Jurkat, Clone E6-1 (cell line): ENCODE measurements at regions not wholly inside any gene's neighbourhood (a gene's known extent, or its start where the extent isn't known, plus 50 kb on each side); places are given as distances from the start of the nearest gene placed in this dataset.
A peak's percentile ranks its signal among the peaks of the same experiment; 100 is the strongest.
"Not testable (repeated sequence)": the region's sequence is repeated elsewhere in the genome, so short reads cannot be mapped to it uniquely, and the experiment has no call there.

Experiments
- DNase-seq: peaks from one replicate; pipeline ENCODE4 v3.0.0-alpha.2; 2011; ENCODE audit warnings: low read depth, low spot score
- H3K4me3 ChIP-seq: 2 replicates; pipeline ENCODE4 v1.5.1; 2011; ENCODE audit warnings: mild to moderate bottlenecking, low read length, control low read depth, moderate library complexity

DNA sequence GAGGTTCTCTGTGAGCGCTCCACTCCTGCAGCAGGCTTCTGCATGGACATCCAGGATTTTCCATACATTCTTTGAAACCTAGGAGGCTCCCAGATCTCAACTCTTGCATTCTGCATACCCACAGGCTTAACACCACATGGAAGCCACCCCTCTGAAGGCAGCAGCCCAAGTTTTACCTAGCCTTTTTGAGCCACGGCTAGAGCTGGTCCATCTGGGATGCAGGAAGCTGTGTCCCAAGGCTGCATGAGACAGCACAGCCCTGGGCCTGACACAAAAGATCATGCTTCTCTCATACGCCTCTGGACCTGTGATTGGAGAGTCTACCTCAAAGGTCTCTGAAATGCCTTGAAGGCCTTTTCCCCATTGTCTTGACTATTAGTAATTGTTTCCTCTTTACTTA lies 53.6 kb upstream of the RPRM start:
- no peak for DNase-seq
- no peak overlapping the region for H3K4me3 ChIP-seq

DNA sequence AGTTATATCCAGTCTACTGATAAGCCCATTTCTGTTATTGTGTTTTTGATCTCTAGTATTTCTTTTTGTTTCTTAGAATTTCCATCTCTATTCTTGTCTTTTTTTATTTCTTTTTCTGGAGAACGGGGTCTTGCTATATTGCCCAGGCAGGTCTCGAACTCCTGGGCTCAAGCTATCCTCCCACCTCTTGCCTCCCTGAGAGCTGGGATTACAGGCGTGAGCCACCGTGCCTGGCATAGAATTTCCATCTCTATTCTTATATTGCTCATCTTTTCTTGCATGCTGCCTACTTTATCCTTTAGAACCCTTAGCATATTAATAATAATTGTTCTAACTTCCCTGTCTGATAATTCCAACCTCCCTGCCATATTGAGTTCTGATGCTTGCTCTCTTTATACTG lies 55.2 kb upstream of the RPRM start:
- DNase-seq, H3K4me3 ChIP-seq: not testable (repeated sequence)

DNA sequence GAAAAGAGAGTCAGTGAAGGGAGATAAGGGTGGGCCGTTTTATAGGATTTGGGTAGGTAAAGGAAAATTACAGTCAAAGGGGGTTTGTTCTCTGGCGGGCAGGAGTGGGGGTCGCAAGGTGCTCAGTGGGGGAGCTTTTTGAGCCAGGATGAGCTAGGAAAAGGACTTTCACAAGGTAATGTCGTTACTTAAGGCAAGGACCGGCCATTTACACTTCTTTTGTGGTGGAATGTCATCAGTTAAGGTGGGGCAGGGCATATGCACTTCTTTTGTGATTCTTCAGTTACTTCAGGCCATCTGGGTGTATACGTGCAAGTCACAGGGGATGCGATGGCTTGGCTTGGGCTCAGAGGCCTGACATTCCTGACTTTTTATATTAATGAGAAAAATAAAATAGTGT lies 56.0 kb upstream of the RPRM start:
- not testable (repeated sequence) for DNase-seq, H3K4me3 ChIP-seq

GRCh38 chr2:153536115-153536514 lies 57.6 kb upstream of the RPRM start:
- H3K4me3 ChIP-seq, result no peak overlapping the region
- no peak for DNase-seq

DNA sequence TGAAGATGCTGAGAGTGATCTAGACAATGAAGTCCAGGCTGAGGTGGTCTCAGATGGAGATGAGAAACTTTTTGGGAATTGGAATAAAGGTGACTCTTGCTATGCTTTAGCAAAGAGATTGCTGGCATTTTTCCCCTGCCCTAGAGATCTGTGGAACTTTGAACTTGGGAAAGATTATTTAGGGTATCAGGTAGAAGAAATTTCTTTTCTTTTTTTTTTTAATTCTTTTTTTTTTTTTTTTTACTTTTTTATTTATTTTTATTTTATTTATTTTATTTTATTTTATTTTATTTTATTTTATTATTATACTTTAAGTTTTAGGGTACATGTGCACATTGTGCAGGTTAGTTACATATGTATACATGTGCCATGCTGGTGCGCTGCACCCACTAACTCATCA lies 59.5 kb upstream of the RPRM start:
- not testable (repeated sequence) for H3K4me3 ChIP-seq, DNase-seq

- no peak overlapping the region for H3K4me3 ChIP-seq
- DNase-seq, result no peak
Observed at GRCh38 chr2:153543635-153544071, 65.1 kb upstream of the RPRM start.

- H3K4me3 ChIP-seq, result no peak overlapping the region
- no peak for DNase-seq
Observed at GRCh38 chr2:153546358-153546757, 67.8 kb upstream of the RPRM start.

GRCh38 chr2:153548536-153548935 lies 70.0 kb upstream of the RPRM start:
- no peak overlapping the region for H3K4me3 ChIP-seq
- no peak for DNase-seq

DNA sequence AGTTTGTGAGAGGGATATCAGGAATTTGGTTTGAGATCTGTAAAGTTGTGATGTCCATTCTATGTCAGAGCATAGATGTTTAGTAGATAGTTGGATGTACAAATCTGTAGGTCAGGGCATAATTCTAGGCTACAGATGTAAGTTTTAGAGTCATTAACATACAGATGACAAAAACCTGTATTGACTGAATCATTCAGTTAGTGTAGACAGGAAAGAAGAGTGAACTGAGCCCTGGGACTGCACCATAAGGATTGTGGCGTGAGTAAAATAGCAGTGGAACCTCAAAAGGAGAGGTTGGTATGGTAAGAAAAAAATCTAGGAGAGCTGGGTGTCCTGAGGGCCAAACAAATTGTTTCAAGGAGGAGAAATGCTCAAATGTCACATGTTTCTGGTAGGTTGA lies 73.1 kb upstream of the RPRM start:
- no peak overlapping the region for H3K4me3 ChIP-seq
- no peak for DNase-seq

DNA sequence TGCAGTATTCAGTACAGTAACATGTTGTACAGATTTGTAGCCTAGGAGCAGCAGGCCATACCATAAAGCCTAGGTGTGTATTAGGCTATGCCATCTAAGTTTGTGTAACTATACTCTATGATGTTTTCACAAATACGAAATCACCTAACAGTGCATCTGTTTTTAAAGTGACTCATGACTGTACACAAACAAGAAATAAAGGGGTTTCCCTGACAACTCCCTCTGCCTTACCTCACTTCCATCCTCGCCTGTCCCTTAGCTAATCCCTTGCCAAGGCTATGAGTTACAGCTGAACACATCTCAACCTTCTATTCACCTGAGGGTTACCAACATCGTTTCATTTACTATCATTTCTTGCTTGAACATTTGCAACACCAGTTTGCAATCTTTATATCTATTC lies 78.6 kb upstream of the RPRM start:
- no peak for DNase-seq
- H3K4me3 ChIP-seq, result no peak overlapping the region

- DNase-seq, result no peak
- no peak overlapping the region for H3K4me3 ChIP-seq
Observed at GRCh38 chr2:153557714-153558113, 79.2 kb upstream of the RPRM start.

- no peak for DNase-seq
- H3K4me3 ChIP-seq, result no peak overlapping the region
Observed at GRCh38 chr2:153558247-153558646, 79.7 kb upstream of the RPRM start.

DNA sequence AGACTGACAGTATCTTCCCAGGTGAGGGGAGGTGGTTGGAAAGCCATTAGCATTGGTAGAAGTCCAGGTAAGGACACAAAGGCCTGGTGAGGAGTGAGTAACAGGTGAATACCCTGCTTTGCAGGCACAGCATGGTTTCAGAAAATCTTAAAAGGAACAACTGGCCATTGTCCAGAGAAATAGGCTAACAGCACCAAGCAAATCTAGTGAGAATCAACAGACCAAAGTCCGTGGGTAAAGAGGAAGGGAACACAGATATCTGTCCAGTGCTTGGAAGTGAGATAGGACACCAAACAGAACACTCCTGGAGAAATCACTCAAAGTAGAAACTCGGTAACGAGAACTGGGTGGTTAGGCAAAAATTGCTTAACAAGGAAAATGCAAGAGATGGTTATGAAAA lies 88.8 kb upstream of the RPRM start:
- no peak for DNase-seq
- no peak overlapping the region for H3K4me3 ChIP-seq

DNA sequence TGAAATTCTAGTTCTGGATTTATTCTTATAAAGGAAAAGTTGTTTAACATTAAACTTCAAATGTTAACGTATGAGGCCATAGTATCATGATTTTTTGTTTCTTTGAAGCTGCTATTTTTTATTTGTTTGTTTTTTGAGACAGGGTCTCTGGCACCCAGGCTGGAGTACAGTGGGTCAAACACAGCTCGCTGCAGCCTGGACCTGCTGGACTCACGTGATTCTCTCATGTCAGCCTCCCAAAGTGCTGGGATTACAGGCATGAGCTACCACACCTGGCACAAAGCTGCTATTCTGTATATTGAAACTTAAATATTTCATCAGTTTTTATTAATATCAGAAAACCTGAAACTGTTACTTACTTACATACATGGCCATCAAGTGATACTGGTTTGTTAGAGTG lies 89.5 kb upstream of the RPRM start:
- H3K4me3 ChIP-seq, result no peak overlapping the region

DNA sequence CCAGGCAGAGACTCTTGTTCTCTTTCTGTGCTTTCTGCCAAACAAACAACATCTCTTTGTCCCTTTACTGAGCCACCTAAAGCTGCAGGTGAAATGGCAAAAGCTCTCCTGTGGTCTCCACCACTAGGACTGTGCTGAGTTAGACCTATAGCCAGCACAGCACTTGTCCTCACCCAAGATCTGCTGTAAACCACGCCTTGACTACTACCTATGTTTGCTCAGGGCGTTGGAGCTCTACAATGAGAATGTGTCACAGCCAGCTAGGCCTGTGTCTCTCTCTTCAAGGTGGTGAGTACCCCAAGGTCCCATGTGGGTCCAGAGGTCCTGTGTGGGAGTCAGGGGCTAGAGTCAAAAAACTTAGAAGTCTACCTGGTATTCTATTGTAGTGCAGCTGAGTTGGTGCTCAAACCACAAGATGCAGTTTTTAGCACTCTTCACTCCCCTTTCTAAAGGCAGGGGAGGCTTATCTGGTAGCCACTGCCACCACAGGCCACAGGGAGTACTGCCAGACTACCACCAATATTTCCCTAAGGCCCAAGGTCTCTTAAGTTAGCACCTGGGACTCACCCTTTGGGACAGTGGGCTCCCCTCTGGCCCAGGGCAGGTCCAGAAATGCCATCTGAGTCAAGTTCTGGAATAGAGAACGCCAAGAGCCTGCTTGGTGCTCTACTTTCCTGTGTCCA lies 96.8 kb upstream of the RPRM start:
- no peak overlapping the region for H3K4me3 ChIP-seq
- no peak for DNase-seq

More for the DNA sequence above, 89.5 kb upstream of the RPRM start:
- DNase-seq, result no peak

DNA sequence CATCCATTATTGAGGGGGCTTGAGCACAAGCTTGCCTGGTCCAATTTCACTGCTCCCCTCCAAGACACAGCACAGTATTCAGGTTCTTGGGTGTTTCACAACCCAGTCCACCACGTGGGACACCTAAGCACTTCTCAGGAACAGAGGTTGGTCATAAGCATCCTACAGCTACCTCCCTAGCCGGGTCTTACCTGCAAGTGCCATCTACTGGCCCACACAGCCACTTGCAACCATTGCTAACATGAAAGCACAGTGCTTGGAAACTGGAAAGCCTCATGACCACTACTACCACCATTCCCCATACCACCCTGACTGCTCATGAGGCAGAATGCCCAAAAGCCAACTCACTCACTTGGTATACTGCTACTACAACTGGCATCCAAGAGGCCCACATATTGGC lies 105.7 kb upstream of the RPRM start:
- DNase-seq, result no peak
- no peak overlapping the region for H3K4me3 ChIP-seq

- no peak for DNase-seq
- H3K4me3 ChIP-seq, result no peak overlapping the region
Observed at GRCh38 chr2:153588408-153588807, 109.8 kb upstream of the RPRM start.

GRCh38 chr2:153589586-153589985 lies 111.0 kb upstream of the RPRM start:
- H3K4me3 ChIP-seq, result no peak overlapping the region
- no peak for DNase-seq

DNA sequence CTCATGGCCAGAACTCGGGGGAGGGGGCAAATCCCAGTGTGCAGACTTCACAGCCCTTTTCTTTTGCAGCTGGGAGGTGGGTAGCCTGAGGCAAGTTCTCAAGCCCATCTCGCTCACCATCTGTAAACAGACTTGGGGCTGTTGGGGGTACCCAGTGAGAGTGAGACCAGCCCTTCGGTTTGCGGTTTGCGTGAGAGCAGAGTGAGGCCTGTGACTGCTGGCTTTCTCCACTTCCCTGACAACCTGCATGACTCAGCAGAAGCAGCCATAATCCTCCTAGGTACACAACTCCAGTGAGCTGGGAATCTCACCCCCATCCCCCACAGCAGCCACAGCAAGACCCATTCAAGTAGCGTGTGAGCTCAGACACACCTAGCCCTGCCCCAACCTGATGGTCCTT lies 114.5 kb upstream of the RPRM start:
- H3K4me3 ChIP-seq, result not testable (repeated sequence)
- DNase-seq, result peak; percentile 10

- DNase-seq, result no peak
- no peak overlapping the region for H3K4me3 ChIP-seq
Observed at GRCh38 chr2:153595939-153596338, 117.4 kb upstream of the RPRM start.

DNA sequence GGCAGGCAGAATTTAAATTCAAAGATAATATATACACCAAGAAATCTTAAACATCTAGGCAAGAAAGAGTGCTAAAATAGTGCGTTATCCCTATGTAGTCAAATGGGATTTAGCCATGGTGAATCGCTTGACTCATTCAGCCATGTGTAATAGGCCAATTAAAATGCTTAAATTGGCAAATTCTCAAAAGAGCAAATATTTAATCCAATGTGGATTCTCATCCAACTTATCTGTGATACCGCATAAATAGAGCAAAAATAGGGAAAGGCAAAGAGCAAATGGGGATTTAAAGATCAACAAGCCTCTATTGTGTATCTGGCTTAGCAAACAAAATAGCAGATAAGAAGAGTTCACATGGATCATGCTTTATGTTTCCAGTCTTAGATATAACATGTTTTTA lies 123.2 kb upstream of the RPRM start:
- DNase-seq, result no peak
- H3K4me3 ChIP-seq, result no peak overlapping the region

DNA sequence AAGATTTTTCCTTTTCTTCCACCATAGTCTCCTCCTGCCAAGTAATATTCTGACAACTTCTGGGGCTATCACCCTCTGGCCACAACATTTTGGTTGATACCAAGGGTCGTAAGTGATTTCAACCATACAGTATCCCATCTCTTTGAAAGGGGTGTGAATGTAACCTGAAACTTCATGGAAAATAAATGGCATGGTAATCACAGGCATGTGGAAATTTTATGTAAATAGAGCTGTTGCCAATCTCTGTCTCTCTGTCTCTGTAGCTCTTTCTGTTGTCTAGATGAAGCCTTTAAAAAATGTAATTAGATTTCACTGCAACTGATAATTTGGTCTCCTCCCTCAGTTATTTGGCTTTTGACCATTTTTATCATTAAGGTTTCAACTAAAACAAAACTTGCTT lies 125.6 kb upstream of the RPRM start:
- no peak overlapping the region for H3K4me3 ChIP-seq
- DNase-seq, result no peak
